GM19239 (cell line): ENCODE measurements at regions not wholly inside any gene's neighbourhood (a gene's known extent, or its start where the extent isn't known, plus 50 kb on each side); places are given as distances from the start of the nearest gene placed in this dataset.

ENCODE experiments used
- DNase-seq: peaks from one replicate; pipeline ENCODE4 v3.0.0; 2011; ENCODE audit warnings: low spot score; ENCODE audit not compliant: insufficient read length
- FAIRE-seq: peaks from 2 replicates; lab custom pipeline; 2011; peaks lifted over from hg19 to GRCh38; lab: Jason Lieb, UNC

DNA sequence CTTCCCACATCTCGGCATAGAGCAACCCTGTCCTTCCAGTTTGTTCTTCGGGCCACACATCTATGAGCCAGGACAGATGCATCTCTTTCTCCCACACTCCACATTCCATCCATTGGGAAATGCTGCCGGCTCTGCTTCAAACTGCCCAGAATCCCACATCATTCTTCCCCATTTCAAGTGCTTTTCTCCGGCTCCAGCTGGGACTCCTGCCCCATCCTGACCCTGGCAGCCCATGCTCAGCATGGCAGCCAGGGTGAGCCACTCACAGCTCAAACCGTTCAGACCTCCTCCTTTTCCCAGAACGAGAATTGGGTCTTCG, 132.8 kb upstream of the SDK2 start:
- no peak for DNase-seq
- FAIRE-seq = no peak

DNA sequence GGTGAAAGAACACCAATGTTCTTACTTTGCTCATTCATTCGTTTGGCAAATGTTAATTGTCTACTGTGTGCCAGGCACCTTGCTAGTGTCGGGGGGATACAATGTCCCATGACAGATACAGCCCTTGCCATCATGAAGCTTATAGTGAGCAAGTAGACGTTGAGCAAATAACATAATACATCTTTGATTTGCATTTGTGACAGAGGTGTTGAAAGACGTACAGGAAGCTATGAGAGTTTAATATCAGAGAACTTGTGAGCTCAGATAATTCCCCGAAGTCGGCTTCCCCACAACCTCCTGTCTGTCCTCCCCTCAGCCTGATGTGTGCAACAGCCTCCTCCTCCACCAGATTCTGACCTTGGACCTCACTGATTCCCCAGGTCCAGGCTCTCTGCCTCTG, 138.0 kb upstream of the SDK2 start:
- no peak for FAIRE-seq
- no peak for DNase-seq

DNA sequence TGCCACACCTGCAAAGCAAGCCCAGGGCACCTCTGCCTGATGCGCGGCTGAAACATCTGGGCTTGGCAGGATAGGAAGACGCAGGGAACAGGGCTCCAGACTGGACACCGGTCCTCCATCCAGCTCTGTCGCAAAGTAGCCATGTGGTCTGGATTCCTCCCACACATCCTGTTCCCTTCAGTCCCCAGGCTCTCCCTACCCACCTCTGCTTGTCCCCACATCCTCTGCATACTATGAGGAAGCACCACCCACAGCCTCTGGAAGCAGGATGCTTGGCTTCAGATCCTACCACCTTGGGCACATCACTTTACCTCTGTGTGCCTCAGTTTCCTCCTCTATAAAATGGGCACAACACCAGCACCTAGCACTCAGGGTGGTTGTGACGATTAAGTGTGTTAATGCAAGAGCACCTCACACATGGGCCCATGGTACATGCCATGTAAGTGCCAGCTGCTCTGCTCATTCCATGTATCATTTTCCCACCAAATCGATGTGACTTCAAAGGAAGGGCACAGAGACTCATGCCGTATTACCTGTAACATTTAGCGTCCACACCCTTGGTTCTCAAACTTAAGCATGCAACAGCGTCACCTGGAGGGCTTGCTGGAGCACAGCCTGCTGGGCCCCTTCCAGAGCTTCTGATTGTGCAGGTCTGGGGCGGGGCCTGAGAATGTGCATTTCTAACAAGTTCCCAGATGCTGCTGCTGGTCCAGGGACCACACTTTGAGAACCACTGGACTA, 138.6 kb upstream of the SDK2 start:
- FAIRE-seq (no peak), DNase-seq (no peak)

DNA sequence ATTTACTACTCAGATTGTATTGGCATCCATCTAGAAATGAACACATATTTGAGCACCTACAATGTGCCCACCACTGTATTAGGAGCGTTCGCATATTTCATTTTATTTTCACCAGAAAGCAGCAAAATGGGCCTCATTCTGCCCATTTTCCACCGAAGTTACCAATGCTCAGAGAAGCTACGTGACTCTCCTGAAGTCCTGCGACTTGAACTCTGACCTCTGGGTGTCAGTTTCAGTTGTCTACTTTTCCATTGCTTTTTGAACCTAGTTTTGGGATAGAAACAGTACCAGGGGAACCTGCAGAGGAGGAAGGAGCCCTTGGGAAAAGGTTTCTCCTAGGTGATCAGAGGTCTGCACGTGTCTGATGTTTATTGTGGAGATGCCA, 139.1 kb upstream of the SDK2 start:
- no peak for DNase-seq
- no peak for FAIRE-seq

DNA sequence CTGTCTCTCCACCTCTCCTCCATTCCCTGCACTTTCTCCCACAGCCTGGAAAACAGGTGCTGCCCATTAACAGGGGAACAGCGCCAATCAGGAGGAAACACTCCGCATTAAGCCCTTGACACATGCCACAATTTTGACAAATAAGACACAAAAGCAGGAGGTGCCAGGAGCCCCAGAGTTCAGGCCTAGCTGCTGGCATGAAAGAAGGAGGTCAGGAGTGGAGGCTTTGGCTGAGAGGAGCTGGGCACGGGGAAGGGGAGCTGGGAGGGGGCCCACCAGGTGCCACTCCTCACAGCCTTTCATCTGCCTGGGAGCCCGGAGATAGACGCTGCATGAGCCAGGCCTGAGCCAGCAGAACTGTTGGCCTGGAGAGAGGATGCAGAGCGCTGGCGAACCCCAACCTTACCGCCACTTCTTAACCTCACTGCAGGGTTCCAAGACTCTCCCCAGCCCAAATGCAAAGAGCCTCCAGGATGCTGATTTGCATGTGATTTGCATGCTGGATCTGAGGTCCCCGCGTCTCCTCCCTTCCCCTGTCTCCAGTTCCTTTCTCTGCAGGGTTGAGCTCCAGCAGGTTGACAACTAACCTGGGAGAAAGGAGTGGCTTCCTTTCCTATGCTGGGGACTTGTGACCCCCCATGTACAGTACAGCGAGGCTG, 139.8 kb upstream of the SDK2 start:
- DNase-seq (no peak), FAIRE-seq (no peak)

DNA sequence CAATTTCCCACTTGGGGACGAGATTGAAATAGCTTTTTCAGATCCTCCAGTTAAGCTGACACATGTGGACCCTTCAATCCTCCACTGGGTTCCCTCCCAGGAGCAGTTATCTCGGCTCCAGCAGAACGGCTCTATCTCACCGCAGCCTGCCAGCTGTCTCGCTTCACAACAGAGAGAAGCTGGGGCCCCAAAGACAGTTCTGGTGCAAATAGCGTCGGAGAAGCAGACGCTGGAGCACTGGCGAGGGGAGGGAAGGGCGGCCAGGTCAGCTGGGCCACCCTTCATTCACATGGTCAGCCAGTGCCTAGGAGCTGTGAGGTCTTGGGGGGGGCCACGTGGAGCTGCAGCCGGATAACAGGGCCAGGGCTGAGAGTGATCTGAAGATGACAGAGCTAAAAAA, 141.3 kb upstream of the SDK2 start:
- FAIRE-seq (no peak), DNase-seq (no peak)

DNA sequence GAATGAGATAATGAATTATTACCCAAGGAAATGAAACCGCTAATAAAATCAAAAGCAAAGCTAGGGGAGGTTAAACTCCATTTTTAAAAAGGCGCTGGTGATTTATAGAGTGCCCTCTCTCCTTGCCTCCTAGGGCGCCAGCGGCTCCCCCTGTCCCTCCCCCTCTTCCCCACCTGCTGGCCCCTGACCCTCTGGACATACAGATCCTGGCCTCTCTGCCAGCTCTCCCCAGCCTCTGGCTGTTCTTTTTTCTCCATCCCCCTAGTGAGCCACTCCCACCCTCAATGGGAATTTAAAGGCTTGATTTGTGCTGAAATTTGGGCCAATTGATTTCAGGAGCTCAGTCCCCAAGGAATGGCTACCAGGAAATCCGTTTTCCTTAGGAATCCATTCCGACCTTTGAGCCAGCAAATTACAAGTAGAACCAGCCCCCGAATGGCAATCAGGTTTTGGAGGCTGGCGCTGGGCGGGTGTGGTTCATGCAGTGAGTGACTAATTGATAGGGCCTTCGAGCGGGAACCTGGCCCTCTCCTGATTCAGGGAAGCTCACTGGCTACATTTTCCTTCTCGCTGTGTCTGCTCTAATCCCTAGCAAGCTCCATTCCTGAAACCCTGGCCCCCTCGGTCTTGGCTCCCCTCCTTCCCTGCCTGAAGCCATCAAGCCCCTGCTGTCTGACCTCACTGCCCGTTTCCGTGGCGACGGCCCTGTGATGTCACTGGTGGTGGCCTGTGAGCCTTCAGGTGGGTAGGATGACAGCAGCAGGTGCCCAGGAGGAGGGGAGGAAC, 141.9 kb upstream of the SDK2 start:
- FAIRE-seq = no peak
- no peak for DNase-seq

DNA sequence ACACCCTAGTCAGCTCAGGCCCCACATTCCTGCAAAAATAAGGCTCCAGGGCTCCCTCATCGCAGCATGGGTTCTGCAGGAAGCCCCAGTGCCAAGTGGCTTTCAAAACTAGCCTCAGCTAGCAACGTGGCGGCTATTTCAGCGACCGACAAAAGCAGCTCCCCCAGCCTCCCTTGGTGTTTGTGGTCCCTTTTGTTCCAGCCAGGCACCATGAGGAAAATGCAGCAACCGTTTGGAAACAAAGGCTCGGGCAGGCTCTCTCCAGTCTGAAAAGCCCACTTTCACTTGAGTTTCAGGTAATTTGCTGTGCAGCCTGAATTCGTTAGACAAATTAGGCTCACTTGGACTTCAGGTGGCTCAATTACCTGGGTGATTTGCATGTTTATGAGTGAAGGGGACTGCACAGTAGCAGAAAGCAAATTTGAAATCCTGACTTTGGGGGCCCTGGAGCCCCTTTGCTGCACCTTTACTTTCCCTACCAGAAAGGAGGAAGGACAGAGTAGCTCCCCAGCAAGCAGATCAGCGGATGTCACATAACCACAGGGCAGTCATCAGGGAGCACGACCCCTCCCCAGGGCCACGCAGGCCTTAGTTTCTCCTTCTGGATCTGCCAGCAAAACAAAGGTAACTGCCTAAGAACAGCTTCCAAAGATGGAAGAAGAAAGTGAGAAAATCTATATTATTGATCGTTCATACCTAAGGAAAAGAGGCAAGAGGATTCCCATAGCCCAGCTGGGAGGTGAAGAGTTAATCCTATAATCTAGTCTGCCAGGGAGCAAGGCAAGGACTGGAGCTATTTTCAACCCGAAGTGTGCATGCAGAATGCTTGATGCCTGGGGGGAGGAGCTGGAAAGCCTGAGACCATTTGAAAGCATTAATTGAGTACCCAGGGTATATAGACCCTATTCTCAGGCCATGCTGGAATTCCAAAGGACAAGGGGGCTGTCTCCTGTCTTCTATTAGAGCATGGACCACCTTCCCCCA, 143.1 kb upstream of the SDK2 start:
- FAIRE-seq (no peak), DNase-seq (no peak)

DNA sequence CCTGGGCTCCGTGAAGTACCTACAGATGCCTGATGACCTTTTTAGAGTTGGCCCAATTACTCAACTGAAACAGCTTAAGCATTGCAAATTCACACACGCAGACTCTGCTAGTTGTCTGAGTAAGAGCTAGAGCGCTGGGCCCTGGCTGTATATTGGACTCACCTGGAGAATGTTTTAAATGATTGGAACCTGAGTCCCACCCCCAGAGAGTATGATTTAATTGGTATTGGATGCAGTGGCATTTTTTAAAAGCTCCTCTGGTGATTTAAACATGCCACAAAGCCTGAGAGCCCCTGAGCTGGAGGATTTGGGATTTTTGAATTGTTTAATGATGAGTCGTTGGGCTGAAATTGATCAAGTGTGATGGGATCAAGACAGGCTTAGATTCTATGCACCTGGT, 143.9 kb upstream of the SDK2 start:
- FAIRE-seq = no peak
- no peak for DNase-seq

DNA sequence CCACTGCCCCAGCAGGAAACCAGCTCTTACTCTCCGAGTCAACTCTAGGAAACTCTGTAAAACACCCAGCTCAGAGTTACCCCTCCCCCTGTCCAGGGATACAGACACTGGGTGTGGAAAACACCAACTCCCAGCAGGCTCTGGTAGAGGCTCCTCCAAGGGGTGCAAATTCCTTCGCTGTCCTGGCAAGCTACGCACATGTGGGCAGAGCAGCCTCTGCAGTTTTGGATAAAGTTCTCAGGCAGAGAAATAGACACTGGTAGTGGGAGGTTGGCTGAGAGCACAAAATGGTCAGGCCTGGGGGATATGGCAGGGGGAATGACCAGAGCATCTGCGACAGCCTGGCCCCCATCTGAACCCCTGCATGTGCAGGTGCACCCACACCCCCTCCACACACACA, 146.9 kb upstream of the SDK2 start:
- no peak for FAIRE-seq

DNA sequence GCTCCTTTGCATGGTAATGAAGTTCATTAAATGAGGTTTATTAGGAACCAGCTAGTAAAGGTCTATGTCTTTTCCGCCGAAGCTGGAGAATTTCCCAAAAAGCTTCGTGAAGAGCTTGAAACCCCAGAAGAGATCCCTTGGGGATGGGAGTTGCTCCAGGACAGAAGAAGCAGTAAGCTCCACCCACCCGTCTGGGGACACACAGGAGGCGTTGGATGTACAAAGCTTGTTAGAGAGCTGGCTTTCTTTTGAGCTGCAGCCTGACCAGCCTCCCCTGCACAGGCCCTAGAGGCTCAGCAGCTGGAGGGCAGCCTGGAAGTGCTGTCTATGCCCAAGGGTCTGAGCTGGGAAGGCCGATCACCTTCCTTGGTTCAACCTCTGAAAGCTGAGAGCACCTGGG, 147.4 kb upstream of the SDK2 start:
- no peak for DNase-seq
- no peak for FAIRE-seq

More for the DNA sequence above, 146.9 kb upstream of the SDK2 start:
- no peak for DNase-seq

DNA sequence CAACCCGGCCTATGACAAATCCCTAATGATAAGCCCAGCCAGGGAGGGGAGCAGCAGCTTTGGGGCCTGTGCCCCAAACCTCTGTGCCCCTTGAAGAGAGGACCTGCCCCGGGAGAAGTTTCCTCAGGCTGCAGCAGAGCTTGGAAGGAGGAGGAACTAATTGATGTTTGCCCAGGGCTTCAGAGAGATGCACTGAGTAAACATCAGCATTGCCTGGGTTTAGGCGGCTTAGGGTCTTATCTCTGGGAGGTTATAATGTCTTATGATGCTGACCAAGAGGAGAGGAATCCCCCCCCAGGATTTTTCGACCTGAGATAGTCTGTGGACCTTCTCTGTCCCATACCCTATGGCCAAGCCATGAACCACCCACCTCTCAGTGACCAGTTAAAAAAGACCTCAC, 148.7 kb upstream of the SDK2 start:
- FAIRE-seq (no peak), DNase-seq (no peak)

DNA sequence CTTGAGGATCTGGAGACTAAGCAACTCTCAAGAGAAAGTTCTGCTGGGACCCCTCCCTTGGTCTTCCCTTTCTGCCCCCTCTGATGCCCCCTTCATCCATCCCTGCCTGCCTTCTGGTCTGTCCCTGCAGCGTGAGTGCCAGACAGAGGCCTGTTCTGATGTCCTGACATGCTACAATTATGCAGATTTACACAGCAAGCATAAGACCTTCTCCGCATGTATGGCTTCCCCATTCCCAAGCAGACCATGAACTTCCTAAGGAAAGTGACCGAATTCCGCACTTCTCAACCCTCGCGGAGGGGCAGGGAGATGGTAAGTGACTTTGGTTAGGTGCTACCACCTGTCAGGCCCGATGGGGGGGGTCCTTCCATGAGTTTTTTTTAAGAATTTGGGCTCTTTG, 150.1 kb upstream of the SDK2 start:
- no peak for DNase-seq
- FAIRE-seq = no peak

DNA sequence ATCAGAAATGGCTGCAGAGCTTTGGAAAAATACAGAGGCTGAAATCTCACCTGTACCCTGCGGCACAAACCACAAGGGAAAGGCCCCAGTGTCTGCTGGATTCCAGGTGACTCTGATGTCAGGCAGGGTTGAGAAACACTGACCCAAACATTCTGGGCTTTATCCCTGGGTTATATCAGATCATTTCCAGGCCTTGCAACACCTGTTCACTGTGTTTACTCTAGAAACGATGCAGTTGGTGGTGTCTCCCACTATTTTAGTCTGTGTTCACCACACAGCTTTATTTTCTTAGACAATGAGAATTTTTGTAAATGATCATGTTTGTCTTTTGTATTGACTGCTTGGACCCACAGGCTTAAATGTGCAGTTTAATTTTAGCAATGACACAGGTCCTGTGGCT, 151.5 kb upstream of the SDK2 start:
- FAIRE-seq = no peak
- DNase-seq = no peak

DNA sequence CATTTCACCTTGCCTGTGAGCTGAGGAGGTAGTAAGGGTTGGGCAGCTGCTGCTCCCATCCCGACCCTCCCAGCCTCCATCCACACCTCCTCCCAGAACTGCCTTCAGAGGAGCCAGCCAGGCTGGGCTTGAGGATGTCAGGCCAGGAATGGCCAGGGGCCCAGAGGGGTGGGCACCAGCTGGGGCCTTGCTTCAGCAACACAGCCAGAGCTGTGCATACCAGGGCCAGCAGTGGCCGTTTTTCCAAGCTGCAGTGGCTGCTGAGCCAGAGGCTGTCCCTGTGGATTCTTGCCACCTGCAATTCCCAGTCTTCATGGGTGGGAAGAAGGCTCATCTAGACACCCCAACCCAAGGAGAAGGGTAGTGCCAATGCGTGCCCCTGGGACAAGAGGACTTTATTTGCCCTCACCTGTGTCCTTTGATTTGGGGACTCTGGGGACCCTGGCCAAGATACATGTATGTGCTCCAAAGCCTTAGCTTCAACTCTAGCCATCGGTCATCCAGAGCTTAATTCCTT, 153.4 kb upstream of the SDK2 start:
- no peak for FAIRE-seq
- DNase-seq = no peak

DNA sequence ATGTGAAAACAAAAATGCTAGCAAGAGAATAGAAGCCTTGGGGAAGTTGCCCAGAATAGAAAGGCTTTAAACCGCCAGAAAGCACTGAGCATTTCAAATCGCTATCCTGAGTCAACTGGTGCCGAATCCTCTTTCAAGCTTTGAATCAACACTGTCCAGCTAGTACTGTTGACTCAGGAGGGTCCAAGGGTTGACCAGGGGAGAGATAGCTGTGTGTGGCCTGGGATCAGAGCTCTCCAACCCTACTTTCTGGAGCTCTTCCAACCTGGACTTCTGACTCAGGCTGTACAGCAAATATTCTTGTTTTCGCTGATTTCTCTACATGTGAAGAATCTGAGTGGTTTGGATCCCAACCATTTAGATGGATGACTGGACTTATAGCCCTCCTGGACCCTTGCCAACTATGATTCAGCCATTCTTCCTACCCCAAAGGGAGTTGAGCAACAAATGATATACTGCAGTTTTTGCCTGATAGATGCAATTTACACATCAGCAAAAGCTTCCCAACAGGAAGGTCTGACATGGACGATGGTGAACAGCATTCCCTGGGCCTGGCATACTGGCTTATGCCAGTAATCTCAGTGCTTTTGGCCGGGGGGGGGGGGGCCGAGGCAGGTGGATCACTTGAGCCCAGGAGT, 154.0 kb upstream of the SDK2 start:
- DNase-seq (no peak), FAIRE-seq (no peak)

DNA sequence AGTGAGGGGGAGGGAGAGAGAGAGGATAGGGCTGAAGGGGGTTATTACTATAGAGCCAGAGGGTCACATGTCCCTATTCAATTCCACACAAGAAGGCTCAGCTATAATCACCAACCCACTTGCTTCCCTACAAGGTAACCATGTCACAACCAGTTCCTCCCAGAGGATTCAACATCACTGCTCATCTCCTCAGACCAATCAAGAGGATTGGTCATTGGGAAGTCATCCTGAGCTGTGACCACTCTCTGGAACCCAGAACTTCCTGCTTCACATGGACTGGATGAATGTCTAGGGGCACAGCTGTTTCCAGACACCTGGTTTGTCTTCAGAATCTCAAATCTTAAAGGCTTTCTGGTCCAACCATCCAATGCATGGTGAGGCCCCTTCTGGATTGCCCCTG, 154.9 kb upstream of the SDK2 start:
- DNase-seq (no peak), FAIRE-seq (no peak)

DNA sequence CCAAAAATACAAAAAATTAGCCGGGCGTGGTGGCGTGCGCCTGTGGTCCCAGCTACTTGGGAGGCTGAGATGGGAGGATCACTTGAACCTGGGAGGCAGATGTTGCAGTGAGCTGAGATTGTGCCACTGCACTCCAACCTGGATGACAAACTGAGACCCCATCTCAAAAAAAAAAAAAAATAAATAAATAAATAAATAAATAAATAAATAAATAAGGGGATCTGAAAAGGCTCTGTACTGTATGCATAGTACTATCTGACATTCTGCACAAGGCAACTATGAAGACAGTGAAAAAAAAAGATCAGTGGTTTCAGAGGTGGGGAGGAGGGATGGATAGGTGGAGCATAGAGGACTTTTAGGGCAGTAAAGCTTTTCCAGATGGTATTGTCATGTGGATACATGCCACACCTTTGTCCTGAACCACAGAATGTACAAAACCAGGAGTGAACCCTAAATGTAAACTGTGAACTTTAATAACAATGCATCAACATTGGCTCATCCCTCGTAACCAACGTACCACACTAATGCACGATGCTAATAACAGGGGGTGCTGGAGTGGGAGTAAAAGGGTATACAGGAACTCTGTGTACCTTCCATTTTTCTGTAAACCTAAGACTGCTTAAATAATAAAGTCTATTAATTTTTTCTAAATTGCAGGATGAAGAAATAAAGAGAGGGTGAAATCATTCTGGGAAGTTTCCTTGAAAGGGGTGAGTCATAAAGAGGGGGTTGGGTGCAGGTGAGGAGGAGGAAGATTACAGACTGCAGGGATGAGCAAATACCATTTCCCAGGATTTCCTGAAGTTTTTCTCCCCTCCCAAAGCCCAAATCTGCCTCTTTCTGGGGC, 155.8 kb upstream of the SDK2 start:
- no peak for DNase-seq
- FAIRE-seq = no peak

DNA sequence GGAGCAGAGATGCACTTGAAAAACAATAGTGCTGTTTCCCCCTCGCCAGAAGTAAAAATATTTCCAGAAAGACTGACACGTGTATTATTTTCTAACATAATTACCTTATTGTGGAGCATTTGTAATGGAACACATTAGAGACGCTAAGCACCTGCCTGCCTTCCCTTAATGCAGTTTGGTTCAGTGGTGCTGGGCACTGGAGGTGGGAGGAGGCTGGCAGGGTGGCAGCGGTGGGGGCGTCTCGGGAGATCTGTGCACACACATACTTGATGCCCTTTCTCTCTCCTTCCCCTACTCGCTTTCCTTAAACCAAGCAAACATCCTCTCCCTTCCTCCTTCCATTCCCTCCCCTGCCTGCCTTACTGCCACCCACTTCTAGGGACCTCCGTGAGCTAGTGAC, 156.6 kb upstream of the SDK2 start:
- no peak for FAIRE-seq
- no peak for DNase-seq
